GM23338 (cell line): ENCODE measurements at regions not wholly inside any gene's neighbourhood (a gene's known extent, or its start where the extent isn't known, plus 50 kb on each side); places are given as distances from the start of the nearest gene placed in this dataset.

Experiments
- ATAC-seq: fragments of 200-7000 bp; cut with Tn5 transposase; 3 replicates; pipeline ENCODE4 v1.9.1; 2020
- DNase-seq: peaks from one replicate; pipeline ENCODE4 v3.0.0-alpha.2; 2015; ENCODE audit warnings: low spot score
- H2AFZ ChIP-seq: fragments of 200-600 bp; sonication (generic); 2 replicates; pipeline ENCODE4 v1.8.0; 2016; ENCODE audit warnings: antibody characterized with exemption, mild to moderate bottlenecking, moderate library complexity
- H3F3A ChIP-seq: fragments of 200-600 bp; sonication (generic); replicated peaks from 2 replicates; pipeline ENCODE4 v1.8.0; 2017; ENCODE audit warnings: antibody characterized with exemption, mixed run types, low read depth
- H3K27ac ChIP-seq: fragments of 200-600 bp; sonication (generic); 2 replicates; pipeline ENCODE4 v1.6.1; 2016; ENCODE audit warnings: low read depth
- H3K27me3 ChIP-seq: fragments of 200-600 bp; sonication (generic); 2 replicates; pipeline ENCODE4 v1.8.0; 2016; ENCODE audit warnings: mild to moderate bottlenecking, mixed run types, moderate library complexity; ENCODE audit not compliant: insufficient read depth
- H3K36me3 ChIP-seq: fragments of 200-600 bp; sonication (generic); 2 replicates; pipeline ENCODE4 v1.8.0; 2016; ENCODE audit warnings: mild to moderate bottlenecking; ENCODE audit not compliant: insufficient read depth
- H3K4me1 ChIP-seq: fragments of 200-600 bp; sonication (generic); 2 replicates; pipeline ENCODE4 v1.8.0; 2016; ENCODE audit warnings: mild to moderate bottlenecking, moderate library complexity; ENCODE audit not compliant: insufficient read depth
- H3K4me2 ChIP-seq: fragments of 200-600 bp; sonication (generic); 2 replicates; pipeline ENCODE4 v1.7.1; 2017; ENCODE audit warnings: mixed run types
- H3K4me3 ChIP-seq: fragments of 200-600 bp; sonication (generic); 2 replicates; pipeline ENCODE4 v1.6.1; 2016; ENCODE audit warnings: mixed run types
- H3K79me2 ChIP-seq: fragments of 200-600 bp; sonication (generic); replicated peaks from 2 replicates; pipeline ENCODE4 v1.8.0; 2017; ENCODE audit warnings: mild to moderate bottlenecking; ENCODE audit not compliant: insufficient read depth
- H3K9me2 ChIP-seq: fragments of 200-600 bp; sonication (generic); 2 replicates; pipeline ENCODE4 v1.8.0; 2017; ENCODE audit not compliant: insufficient read depth
- H4K20me1 ChIP-seq: fragments of 200-600 bp; sonication (generic); replicated peaks from 2 replicates; pipeline ENCODE4 v1.8.0; 2017; ENCODE audit warnings: mild to moderate bottlenecking; ENCODE audit not compliant: insufficient read depth
- H3K27ac Mint-ChIP-seq: 2 replicates; pipeline ENCODE4 v1.8.0; 2020; ENCODE audit warnings: inconsistent platforms, mild to moderate bottlenecking, moderate library complexity, mixed read lengths
- H3K27me3 Mint-ChIP-seq: 3 replicates; pipeline ENCODE4 v1.8.0; 2022; ENCODE audit warnings: low read depth, mild to moderate bottlenecking, moderate library complexity, mixed read lengths, inconsistent platforms; ENCODE audit not compliant: insufficient read depth, poor library complexity
- H3K36me3 Mint-ChIP-seq: 3 replicates; pipeline ENCODE4 v1.8.0; 2021; ENCODE audit warnings: low read depth, mild to moderate bottlenecking, inconsistent platforms, moderate library complexity, mixed read lengths
- H3K4me1 Mint-ChIP-seq: 3 replicates; pipeline ENCODE4 v1.8.0; 2020; ENCODE audit warnings: mild to moderate bottlenecking, inconsistent platforms, mixed read lengths
- H3K4me3 Mint-ChIP-seq: 3 replicates; pipeline ENCODE4 v1.8.0; 2021; ENCODE audit warnings: moderate library complexity, mild to moderate bottlenecking, inconsistent platforms, mixed read lengths
- H3K9me3 Mint-ChIP-seq: 3 replicates; pipeline ENCODE4 v1.8.0; 2020; ENCODE audit warnings: moderate library complexity, mild to moderate bottlenecking, inconsistent platforms, mixed read lengths
- CREB1 ChIP-seq: fragments of 250-450 bp; sonication (Bioruptor Pico); IDR thresholded peaks from 2 replicates; pipeline ENCODE4 v1.5.0; 2020; ENCODE audit warnings: low read depth, mild to moderate bottlenecking, moderate library complexity
- ETS1 ChIP-seq: IDR thresholded peaks from 2 replicates; pipeline ENCODE4 v1.6.1; 2016; ENCODE audit warnings: antibody characterized with exemption
- JUNB ChIP-seq: IDR thresholded peaks from one replicate; pipeline ENCODE4 v1.6.1; 2016; ENCODE audit warnings: antibody characterized with exemption; ENCODE audit not compliant: unreplicated experiment
- REST ChIP-seq: IDR thresholded peaks from one replicate; pipeline ENCODE4 v1.6.1; 2018; ENCODE audit warnings: antibody characterized with exemption; ENCODE audit not compliant: unreplicated experiment
- TF ChIP-seq, protein P1 (sequence below): fragments of 250-450 bp; sonication (Bioruptor Pico); IDR thresholded peaks from 2 replicates; pipeline ENCODE4 v1.5.0; 2020; ENCODE audit warnings: mild to moderate bottlenecking, moderate library complexity

- TF ChIP-seq, protein P1, sequence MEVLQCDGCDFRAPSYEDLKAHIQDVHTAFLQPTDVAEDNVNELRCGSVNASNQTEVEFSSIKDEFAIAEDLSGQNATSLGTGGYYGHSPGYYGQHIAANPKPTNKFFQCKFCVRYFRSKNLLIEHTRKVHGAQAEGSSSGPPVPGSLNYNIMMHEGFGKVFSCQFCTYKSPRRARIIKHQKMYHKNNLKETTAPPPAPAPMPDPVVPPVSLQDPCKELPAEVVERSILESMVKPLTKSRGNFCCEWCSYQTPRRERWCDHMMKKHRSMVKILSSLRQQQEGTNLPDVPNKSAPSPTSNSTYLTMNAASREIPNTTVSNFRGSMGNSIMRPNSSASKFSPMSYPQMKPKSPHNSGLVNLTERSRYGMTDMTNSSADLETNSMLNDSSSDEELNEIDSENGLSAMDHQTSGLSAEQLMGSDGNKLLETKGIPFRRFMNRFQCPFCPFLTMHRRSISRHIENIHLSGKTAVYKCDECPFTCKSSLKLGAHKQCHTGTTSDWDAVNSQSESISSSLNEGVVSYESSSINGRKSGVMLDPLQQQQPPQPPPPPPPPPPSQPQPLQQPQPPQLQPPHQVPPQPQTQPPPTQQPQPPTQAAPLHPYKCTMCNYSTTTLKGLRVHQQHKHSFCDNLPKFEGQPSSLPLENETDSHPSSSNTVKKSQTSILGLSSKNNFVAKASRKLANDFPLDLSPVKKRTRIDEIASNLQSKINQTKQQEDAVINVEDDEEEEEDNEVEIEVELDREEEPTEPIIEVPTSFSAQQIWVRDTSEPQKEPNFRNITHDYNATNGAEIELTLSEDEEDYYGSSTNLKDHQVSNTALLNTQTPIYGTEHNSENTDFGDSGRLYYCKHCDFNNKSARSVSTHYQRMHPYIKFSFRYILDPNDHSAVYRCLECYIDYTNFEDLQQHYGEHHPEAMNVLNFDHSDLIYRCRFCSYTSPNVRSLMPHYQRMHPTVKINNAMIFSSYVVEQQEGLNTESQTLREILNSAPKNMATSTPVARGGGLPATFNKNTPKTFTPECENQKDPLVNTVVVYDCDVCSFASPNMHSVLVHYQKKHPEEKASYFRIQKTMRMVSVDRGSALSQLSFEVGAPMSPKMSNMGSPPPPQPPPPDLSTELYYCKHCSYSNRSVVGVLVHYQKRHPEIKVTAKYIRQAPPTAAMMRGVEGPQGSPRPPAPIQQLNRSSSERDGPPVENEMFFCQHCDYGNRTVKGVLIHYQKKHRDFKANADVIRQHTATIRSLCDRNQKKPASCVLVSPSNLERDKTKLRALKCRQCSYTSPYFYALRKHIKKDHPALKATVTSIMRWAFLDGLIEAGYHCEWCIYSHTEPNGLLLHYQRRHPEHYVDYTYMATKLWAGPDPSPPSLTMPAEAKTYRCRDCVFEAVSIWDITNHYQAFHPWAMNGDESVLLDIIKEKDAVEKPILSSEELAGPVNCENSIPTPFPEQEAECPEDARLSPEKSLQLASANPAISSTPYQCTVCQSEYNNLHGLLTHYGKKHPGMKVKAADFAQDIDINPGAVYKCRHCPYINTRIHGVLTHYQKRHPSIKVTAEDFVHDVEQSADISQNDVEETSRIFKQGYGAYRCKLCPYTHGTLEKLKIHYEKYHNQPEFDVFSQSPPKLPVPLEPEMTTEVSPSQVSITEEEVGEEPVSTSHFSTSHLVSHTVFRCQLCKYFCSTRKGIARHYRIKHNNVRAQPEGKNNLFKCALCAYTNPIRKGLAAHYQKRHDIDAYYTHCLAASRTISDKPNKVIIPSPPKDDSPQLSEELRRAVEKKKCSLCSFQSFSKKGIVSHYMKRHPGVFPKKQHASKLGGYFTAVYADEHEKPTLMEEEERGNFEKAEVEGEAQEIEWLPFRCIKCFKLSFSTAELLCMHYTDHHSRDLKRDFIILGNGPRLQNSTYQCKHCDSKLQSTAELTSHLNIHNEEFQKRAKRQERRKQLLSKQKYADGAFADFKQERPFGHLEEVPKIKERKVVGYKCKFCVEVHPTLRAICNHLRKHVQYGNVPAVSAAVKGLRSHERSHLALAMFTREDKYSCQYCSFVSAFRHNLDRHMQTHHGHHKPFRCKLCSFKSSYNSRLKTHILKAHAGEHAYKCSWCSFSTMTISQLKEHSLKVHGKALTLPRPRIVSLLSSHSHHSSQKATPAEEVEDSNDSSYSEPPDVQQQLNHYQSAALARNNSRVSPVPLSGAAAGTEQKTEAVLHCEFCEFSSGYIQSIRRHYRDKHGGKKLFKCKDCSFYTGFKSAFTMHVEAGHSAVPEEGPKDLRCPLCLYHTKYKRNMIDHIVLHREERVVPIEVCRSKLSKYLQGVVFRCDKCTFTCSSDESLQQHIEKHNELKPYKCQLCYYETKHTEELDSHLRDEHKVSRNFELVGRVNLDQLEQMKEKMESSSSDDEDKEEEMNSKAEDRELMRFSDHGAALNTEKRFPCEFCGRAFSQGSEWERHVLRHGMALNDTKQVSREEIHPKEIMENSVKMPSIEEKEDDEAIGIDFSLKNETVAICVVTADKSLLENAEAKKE (CRISPR knock-in tag): no peak
- TF ChIP-seq ETS1 (no peak), JUNB (no peak), REST (no peak)
These were observed 173.9 kb upstream of the MITF start (continued) for GRCh38 chr3:69565316-69565715.

DNA sequence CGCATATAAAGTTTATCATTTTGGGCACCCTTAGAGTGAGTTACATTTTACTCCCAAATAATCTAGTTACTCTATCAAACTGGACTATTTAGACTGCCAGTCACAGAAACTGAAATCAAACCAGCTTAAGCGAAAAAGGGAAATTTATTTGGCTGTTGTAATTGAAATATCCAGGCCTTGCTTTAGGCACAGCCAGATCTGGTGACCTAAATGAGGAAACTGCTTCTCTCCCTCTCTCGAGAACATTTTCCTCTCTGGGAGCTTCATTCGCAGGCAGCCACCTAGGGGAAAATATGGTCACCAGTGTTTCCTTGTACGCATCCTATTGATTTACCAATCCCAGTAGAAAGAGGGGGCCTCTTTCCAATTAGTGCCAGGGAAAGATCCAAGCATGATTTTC lies 175.3 kb upstream of the MITF start:
- Histone ChIP-seq H3K36me3 (no peaks in the 10 kb centered on the region), H3K27ac (no peak overlapping the region), H3K9me2 (peaks cover 5% of the 10 kb centered on the region; the same call in 1 of the 2 replicates), H3K4me2 (no peak overlapping the region), H3F3A (no peaks in the 10 kb centered on the region), H3K79me2 (no peaks in the 10 kb centered on the region), H4K20me1 (no peaks in the 10 kb centered on the region), H2AFZ (peak overlapping the region; percentile 56; the same call in 1 of the 2 replicates), H3K4me3 (no peak overlapping the region), H3K4me1 (no peaks in the 10 kb centered on the region), H3K27me3 (no peaks in the 10 kb centered on the region)
- ATAC-seq (no peak), DNase-seq (no peak)
- H3K27me3 Mint-ChIP-seq: no peaks in the 10 kb centered on the region
- no peaks in the 10 kb centered on the region for H3K4me1 Mint-ChIP-seq
- H3K9me3 Mint-ChIP-seq: no peaks in the 10 kb centered on the region
- H3K4me3 Mint-ChIP-seq: no peak overlapping the region
- H3K27ac Mint-ChIP-seq: no peak overlapping the region
- no peaks in the 10 kb centered on the region for H3K36me3 Mint-ChIP-seq
- TF ChIP-seq JUNB (no peak), CREB1 (CRISPR knock-in tag) (no peak)
- TF ChIP-seq, protein P1 (CRISPR knock-in tag): no peak
